ENCODE measurements at regions not wholly inside any gene's neighbourhood (a gene's known extent, or its start where the extent isn't known, plus 50 kb on each side); places are given as distances from the start of the nearest gene placed in this dataset.

- intact Hi-C loops (cut with DNase I, micrococcal nuclease) = no loop called here
- no peaks in the 10 kb centered on the region for H3K4me1 ChIP-seq (ENCODE audit: low read depth)
- H3K9me3 ChIP-seq = no peaks in the 10 kb centered on the region
- TF ChIP-seq, protein P1, sequence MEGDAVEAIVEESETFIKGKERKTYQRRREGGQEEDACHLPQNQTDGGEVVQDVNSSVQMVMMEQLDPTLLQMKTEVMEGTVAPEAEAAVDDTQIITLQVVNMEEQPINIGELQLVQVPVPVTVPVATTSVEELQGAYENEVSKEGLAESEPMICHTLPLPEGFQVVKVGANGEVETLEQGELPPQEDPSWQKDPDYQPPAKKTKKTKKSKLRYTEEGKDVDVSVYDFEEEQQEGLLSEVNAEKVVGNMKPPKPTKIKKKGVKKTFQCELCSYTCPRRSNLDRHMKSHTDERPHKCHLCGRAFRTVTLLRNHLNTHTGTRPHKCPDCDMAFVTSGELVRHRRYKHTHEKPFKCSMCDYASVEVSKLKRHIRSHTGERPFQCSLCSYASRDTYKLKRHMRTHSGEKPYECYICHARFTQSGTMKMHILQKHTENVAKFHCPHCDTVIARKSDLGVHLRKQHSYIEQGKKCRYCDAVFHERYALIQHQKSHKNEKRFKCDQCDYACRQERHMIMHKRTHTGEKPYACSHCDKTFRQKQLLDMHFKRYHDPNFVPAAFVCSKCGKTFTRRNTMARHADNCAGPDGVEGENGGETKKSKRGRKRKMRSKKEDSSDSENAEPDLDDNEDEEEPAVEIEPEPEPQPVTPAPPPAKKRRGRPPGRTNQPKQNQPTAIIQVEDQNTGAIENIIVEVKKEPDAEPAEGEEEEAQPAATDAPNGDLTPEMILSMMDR (IDR thresholded peaks at IDR 0.05) = no peak
- DNase-seq = no peak
- ATAC-seq = no peak
- no peaks in the 10 kb centered on the region for H3K36me3 ChIP-seq (ENCODE audit: low read depth)
- no peak overlapping the region for H3K4me3 ChIP-seq
Measured at GRCh38 chr5:125219710-125220109, 473.3 kb upstream of the ZNF608 start.

DNA sequence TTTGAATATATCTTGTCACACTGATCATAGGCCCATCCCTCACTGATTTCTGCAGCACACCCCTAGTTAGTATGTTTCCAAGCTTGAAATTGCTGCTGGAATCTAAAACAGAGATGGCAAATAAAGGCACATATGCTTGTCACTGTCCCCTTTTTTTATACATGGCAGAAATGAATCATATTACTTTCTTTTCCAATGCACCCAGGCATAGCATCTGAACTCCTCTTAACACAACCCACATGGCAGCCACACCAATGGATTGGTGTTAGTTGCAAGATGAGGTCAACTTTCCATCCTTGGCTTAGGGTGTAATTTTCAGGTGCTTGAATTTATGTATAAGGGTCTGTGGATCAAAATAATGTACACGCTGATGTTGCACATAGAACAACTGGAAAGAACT lies 473.8 kb upstream of the ZNF608 start:
- H3K36me3 ChIP-seq (ENCODE audit: low read depth) = no peaks in the 10 kb centered on the region
- no peaks in the 10 kb centered on the region for H3K9me3 ChIP-seq
- DNase-seq = no peak
- intact Hi-C loops (cut with DNase I, micrococcal nuclease) = no loop called here
- TF ChIP-seq, protein P1 (IDR thresholded peaks at IDR 0.05) = no peak
- H3K4me3 ChIP-seq = no peak overlapping the region
- no peaks in the 10 kb centered on the region for H3K4me1 ChIP-seq (ENCODE audit: low read depth)
- ATAC-seq = no peak

DNA sequence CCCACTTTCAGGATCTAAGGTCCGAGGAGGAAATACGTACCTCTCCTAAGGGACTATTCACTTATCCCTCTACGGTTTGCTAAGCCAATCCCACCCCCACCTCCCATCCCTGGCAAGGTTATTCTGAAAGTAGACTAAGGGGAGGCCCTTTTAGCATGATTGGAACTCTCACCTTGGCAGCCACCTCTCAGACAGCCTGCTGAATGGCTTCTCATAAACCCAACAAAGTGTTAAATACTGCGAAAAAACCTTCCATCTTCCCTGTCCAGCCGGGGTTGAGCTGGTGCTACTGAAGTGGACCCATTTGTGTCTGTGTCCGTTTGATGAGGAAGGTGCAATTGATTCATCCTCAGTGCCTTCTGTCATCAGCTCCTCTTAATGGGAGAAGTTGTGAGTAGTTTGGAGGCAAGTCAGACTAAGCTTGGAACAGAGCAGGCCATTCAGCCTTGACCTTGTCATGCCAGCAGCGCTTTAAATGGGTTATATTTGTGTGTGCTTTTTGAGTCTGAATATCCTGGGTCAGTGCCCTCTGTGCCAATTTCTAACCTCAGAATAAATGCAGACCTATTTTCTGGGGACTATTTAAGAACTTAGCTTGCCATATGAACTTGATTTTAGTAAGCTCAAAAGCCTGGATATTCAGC lies 476.3 kb upstream of the ZNF608 start:
- H3K4me3 ChIP-seq = no peak overlapping the region
- H3K9me3 ChIP-seq = no peaks in the 10 kb centered on the region
- intact Hi-C loops (cut with DNase I, micrococcal nuclease) = no loop called here
- DNase-seq = no peak
- no peak for ATAC-seq
- H3K4me1 ChIP-seq (ENCODE audit: low read depth) = no peaks in the 10 kb centered on the region
- H3K36me3 ChIP-seq (ENCODE audit: low read depth) = no peaks in the 10 kb centered on the region
- TF ChIP-seq, protein P1 (IDR thresholded peaks at IDR 0.05) = no peak

GRCh38 chr5:125225424-125225823 lies 479.0 kb upstream of the ZNF608 start:
- intact Hi-C loops (cut with DNase I, micrococcal nuclease) = no loop called here
- TF ChIP-seq, protein P1 (IDR thresholded peaks at IDR 0.05) = no peak
- Histone ChIP-seq H3K36me3 (ENCODE audit: low read depth) (no peaks in the 10 kb centered on the region), H3K9me3 (no peaks in the 10 kb centered on the region), H3K4me1 (ENCODE audit: low read depth) (no peaks in the 10 kb centered on the region), H3K4me3 (no peak overlapping the region)
- ATAC-seq (no peak), DNase-seq (no peak)

DNA sequence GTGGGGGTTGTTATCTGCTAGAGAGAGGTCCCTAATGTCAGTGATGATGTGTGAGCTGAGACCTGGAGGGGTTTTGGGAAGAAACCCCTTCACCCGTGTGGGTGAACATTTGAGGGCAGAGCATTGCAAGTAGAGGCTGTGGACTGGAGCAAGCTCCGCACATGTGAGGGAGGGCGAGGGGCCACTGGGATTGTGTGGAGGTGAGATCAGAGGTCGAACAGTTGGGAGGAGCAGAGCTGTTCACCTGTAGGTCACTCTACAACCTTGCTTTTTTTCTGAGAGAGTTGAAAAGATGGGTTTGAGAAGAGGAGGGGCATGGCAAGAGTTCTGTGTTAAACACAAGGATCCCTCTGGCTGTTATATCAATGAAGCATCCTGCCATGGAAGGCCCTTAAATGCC lies 480.4 kb upstream of the ZNF608 start:
- no peaks in the 10 kb centered on the region for H3K36me3 ChIP-seq (ENCODE audit: low read depth)
- no peaks in the 10 kb centered on the region for H3K9me3 ChIP-seq
- ATAC-seq (no peak), DNase-seq (no peak)
- intact Hi-C loops (cut with DNase I, micrococcal nuclease) = no loop called here
- no peak overlapping the region for H3K4me3 ChIP-seq
- no peaks in the 10 kb centered on the region for H3K4me1 ChIP-seq (ENCODE audit: low read depth)
- TF ChIP-seq, protein P1 (IDR thresholded peaks at IDR 0.05) = no peak

Measured in mucosa of descending colon (tissue), 3 donors.